ENCODE measurements at regions not wholly inside any gene's neighbourhood (a gene's known extent, or its start where the extent isn't known, plus 50 kb on each side); places are given as distances from the start of the nearest gene placed in this dataset.
"Not testable (repeated sequence)": the region's sequence is repeated elsewhere in the genome, so short reads cannot be mapped to it uniquely, and the experiment has no call there.

GRCh38 chr12:113546916-113547863, 75.5 kb upstream of the LHX5 start:
- Mint-ChIP-seq H3K36me3 (no peaks in the 10 kb centered on the region), H3K27ac (no peak overlapping the region), H3K9me3 (peaks cover 9 to 10% of the 10 kb centered on the region in 2 donors)
- DNase-seq (ENCODE audit: low spot score in 2 of 2) (no peak), ATAC-seq (no peak)

- Mint-ChIP-seq H3K9me3 (peaks cover 20 to 21% of the 10 kb centered on the region in 2 donors), H3K27ac (no peak overlapping the region), H3K36me3 (peaks cover 0 to 12% of the 10 kb centered on the region in 2 donors)
- ATAC-seq (no peak), DNase-seq (ENCODE audit: low spot score in 2 of 2) (no peak)
Measured at GRCh38 chr12:113537751-113538087, 66.0 kb upstream of the LHX5 start.

GRCh38 chr12:113537046-113537750, 65.5 kb upstream of the LHX5 start:
- ATAC-seq (no peak), DNase-seq (ENCODE audit: low spot score in 2 of 2) (no peak)
- peak overlapping the region in 1 of 2 donors; percentile 60 for H3K27ac Mint-ChIP-seq
- H3K9me3 Mint-ChIP-seq, result peaks cover 20 to 21% of the 10 kb centered on the region in 2 donors
- peaks cover 0 to 12% of the 10 kb centered on the region in 2 donors for H3K36me3 Mint-ChIP-seq

GRCh38 chr12:113535100-113535499, 63.4 kb upstream of the LHX5 start:
- no peak overlapping the region for H3K27ac Mint-ChIP-seq
- ATAC-seq (no peak), DNase-seq (ENCODE audit: low spot score in 2 of 2) (no peak)
- peaks cover 0 to 12% of the 10 kb centered on the region in 2 donors for H3K36me3 Mint-ChIP-seq
- peaks cover 20 to 21% of the 10 kb centered on the region in 2 donors for H3K9me3 Mint-ChIP-seq

GRCh38 chr12:113534555-113534954, 62.9 kb upstream of the LHX5 start:
- H3K36me3 Mint-ChIP-seq, result peaks cover 0 to 12% of the 10 kb centered on the region in 2 donors
- peaks cover 20 to 21% of the 10 kb centered on the region in 2 donors for H3K9me3 Mint-ChIP-seq
- ATAC-seq (no peak), DNase-seq (ENCODE audit: low spot score in 2 of 2) (no peak)
- no peak overlapping the region for H3K27ac Mint-ChIP-seq

GRCh38 chr12:113533842-113534375, 62.2 kb upstream of the LHX5 start:
- Mint-ChIP-seq H3K36me3 (peaks cover 0 to 12% of the 10 kb centered on the region in 2 donors), H3K27ac (no peak overlapping the region), H3K9me3 (peaks cover 19 to 20% of the 10 kb centered on the region in 2 donors)
- no peak for ATAC-seq
- no peak for DNase-seq (ENCODE audit: low spot score in 2 of 2)

- H3K36me3 Mint-ChIP-seq, result peaks cover 0 to 2% of the 10 kb centered on the region in 2 donors
- no peak overlapping the region for H3K27ac Mint-ChIP-seq
- DNase-seq (ENCODE audit: low spot score in 2 of 2), result no peak
- H3K9me3 Mint-ChIP-seq, result peaks cover 4 to 6% of the 10 kb centered on the region in 2 donors
- ATAC-seq, result no peak
Measured at GRCh38 chr12:113532292-113532691, 60.6 kb upstream of the LHX5 start.

- not testable (repeated sequence) for H3K27ac Mint-ChIP-seq
Measured at GRCh38 chr12:113531073-113531472, 59.4 kb upstream of the LHX5 start.

GRCh38 chr12:113528606-113529293, 57.1 kb upstream of the LHX5 start:
- no peaks in the 10 kb centered on the region for H3K36me3 Mint-ChIP-seq
- ATAC-seq (no peak), DNase-seq (ENCODE audit: low spot score in 2 of 2) (no peak)
- no peaks in the 10 kb centered on the region for H3K9me3 Mint-ChIP-seq
- no peak overlapping the region for H3K27ac Mint-ChIP-seq

More at GRCh38 chr12:113531073-113531472, 59.4 kb upstream of the LHX5 start:
- H3K36me3 Mint-ChIP-seq; H3K9me3 Mint-ChIP-seq; DNase-seq (ENCODE audit: low spot score in 2 of 2); ATAC-seq: not testable (repeated sequence)

- Mint-ChIP-seq H3K36me3 (peaks cover 0 to 5% of the 10 kb centered on the region in 2 donors), H3K9me3 (no peaks in the 10 kb centered on the region), H3K27ac (no peak overlapping the region)
- ATAC-seq (no peak), DNase-seq (ENCODE audit: low spot score in 2 of 2) (no peak)
Measured at GRCh38 chr12:113525066-113525465, 53.4 kb upstream of the LHX5 start.

- no peak for ATAC-seq
- Mint-ChIP-seq H3K36me3 (peaks cover 0 to 5% of the 10 kb centered on the region in 2 donors), H3K27ac (no peak overlapping the region), H3K9me3 (no peaks in the 10 kb centered on the region)
- no peak for DNase-seq (ENCODE audit: low spot score in 2 of 2)
Measured at GRCh38 chr12:113524495-113524894, 52.8 kb upstream of the LHX5 start.

- H3K36me3 Mint-ChIP-seq, result peaks cover 0 to 5% of the 10 kb centered on the region in 2 donors
- no peaks in the 10 kb centered on the region for H3K9me3 Mint-ChIP-seq
- no peak for ATAC-seq
- DNase-seq (ENCODE audit: low spot score in 2 of 2), result no peak
- no peak overlapping the region for H3K27ac Mint-ChIP-seq
Measured at GRCh38 chr12:113521708-113522107, 50.0 kb upstream of the LHX5 start.

Data from activated naive CD4-positive, alpha-beta T cell treated with anti-CD3 and anti-CD28 coated beads, Interleukin-2, amount 50 U/mL, for 72 hours (primary cell).